CD8-positive, alpha-beta memory T cell (primary cell): ENCODE measurements at regions not wholly inside any gene's neighbourhood (a gene's known extent, or its start where the extent isn't known, plus 50 kb on each side); places are given as distances from the start of the nearest gene placed in this dataset.
A peak's percentile ranks its signal among the peaks of the same experiment; 100 is the strongest.

Experiments
- CTCF ChIA-PET: fragments of 350-600 bp; sonication (Branson Sonifier 250); formaldehyde crosslinking; loops from one replicate; lab custom pipeline; 2021; ENCODE audit warnings: antibody characterized with exemption; lab: Charles Lee
- POLR2A ChIA-PET: fragments of 350-600 bp; sonication (Branson Sonifier 250); formaldehyde crosslinking; loops from one replicate; lab custom pipeline; 2021; ENCODE audit warnings: antibody characterized with exemption; lab: Charles Lee
- DNase-seq, 5 donors: peaks; one replicate each; pipeline versions ENCODE4 v3.0.0 to v3.0.0-alpha.2; 2020 to 2022; ENCODE audit warnings: mixed read lengths in 1 of 5
- H3K27ac ChIP-seq: one replicate; pipeline ENCODE4 v1.7.0; 2013; ENCODE audit warnings: low read depth, mild to moderate bottlenecking, low read length, moderate library complexity
- H3K27me3 ChIP-seq: 2 replicates; pipeline ENCODE4 v1.7.0; 2013; ENCODE audit warnings: low read length, mild to moderate bottlenecking; ENCODE audit not compliant: insufficient read depth, poor library complexity, severe bottlenecking
- H3K36me3 ChIP-seq: 2 replicates; pipeline ENCODE4 v1.7.0; 2013; ENCODE audit warnings: mild to moderate bottlenecking, low read length, moderate library complexity; ENCODE audit not compliant: insufficient read depth
- H3K4me1 ChIP-seq: 2 replicates; pipeline ENCODE4 v1.7.0; 2013; ENCODE audit warnings: mild to moderate bottlenecking, low read length, moderate library complexity; ENCODE audit not compliant: insufficient read depth
- H3K4me3 ChIP-seq: 2 replicates; pipeline ENCODE4 v1.7.0; 2013; ENCODE audit warnings: mild to moderate bottlenecking, low read length
- H3K9me3 ChIP-seq: 2 replicates; pipeline ENCODE4 v1.7.0; 2013; ENCODE audit warnings: mild to moderate bottlenecking, low read length
- H3K27ac Mint-ChIP-seq, 8 donors: one replicate each; pipeline ENCODE4 v1.8.0; 2020 to 2021; ENCODE audit warnings: mixed read lengths in 8 of 8, mild to moderate bottlenecking in 6 of 8, inconsistent platforms in 3 of 8, moderate library complexity in 3 of 8
- H3K27me3 Mint-ChIP-seq, 2 donors: one replicate each; pipeline ENCODE4 v1.8.0; 2020 to 2021; ENCODE audit warnings: mixed read lengths in 2 of 2, mild to moderate bottlenecking in 1 of 2, moderate library complexity in 1 of 2
- H3K36me3 Mint-ChIP-seq, 3 donors: one replicate each; pipeline ENCODE4 v1.8.0; 2020 to 2021; ENCODE audit warnings: mixed read lengths in 3 of 3, inconsistent platforms in 1 of 3, mild to moderate bottlenecking in 1 of 3
- H3K4me1 Mint-ChIP-seq, 3 donors: one replicate each; pipeline ENCODE4 v1.8.0; 2020 to 2021; ENCODE audit warnings: mixed read lengths in 3 of 3, inconsistent platforms in 1 of 3, mild to moderate bottlenecking in 1 of 3
- H3K4me3 Mint-ChIP-seq, 7 donors: one replicate each; pipeline ENCODE4 v1.8.0; 2020 to 2021; ENCODE audit warnings: mixed read lengths in 7 of 7, mild to moderate bottlenecking in 6 of 7, moderate library complexity in 4 of 7, inconsistent platforms in 2 of 7
- H3K9me3 Mint-ChIP-seq, 5 donors: one replicate each; pipeline ENCODE4 v1.8.0; 2020 to 2022; ENCODE audit warnings: mixed read lengths in 5 of 5, mild to moderate bottlenecking in 3 of 5, moderate library complexity in 2 of 5, inconsistent platforms in 1 of 5

GRCh38 chr2:126971481-126972278, 73.0 kb downstream of the TEX51 start:
- H3K4me3 Mint-ChIP-seq, result peak overlapping the region in 6 of 7 donors; percentile 72 to 85 (median 78)
- peak; percentile 40 to 75 (median 51) for DNase-seq
- POLR2A ChIA-PET, result no interaction called here
- Histone ChIP-seq H3K4me1 (no peaks in the 10 kb centered on the region), H3K27ac (no peak overlapping the region), H3K4me3 (peak overlapping the region; percentile 58), H3K9me3 (no peaks in the 10 kb centered on the region), H3K27me3 (peaks cover 6% of the 10 kb centered on the region), H3K36me3 (no peaks in the 10 kb centered on the region)
- H3K4me1 Mint-ChIP-seq, result peaks cover 3 to 7% (median 7%) of the 10 kb centered on the region in 3 donors
- no peaks in the 10 kb centered on the region for H3K36me3 Mint-ChIP-seq
- CTCF ChIA-PET, result interaction anchor here (1.0 to 2.5 kb wide), 10 partner anchors 14 to 444 kb away, joined by 3 to 11 read pairs (median 4); no protein-coding TSS in a partner anchor
- no peaks in the 10 kb centered on the region for H3K9me3 Mint-ChIP-seq
- peaks cover 31 to 71% of the 10 kb centered on the region in 2 donors for H3K27me3 Mint-ChIP-seq
- H3K27ac Mint-ChIP-seq, result no peak overlapping the region

- Histone ChIP-seq H3K27ac (no peak overlapping the region), H3K27me3 (peaks cover 6% of the 10 kb centered on the region), H3K4me1 (no peaks in the 10 kb centered on the region), H3K9me3 (no peaks in the 10 kb centered on the region), H3K4me3 (no peak overlapping the region), H3K36me3 (no peaks in the 10 kb centered on the region)
- POLR2A ChIA-PET, result no interaction called here
- H3K36me3 Mint-ChIP-seq, result no peaks in the 10 kb centered on the region
- peaks cover 34 to 65% of the 10 kb centered on the region in 2 donors for H3K27me3 Mint-ChIP-seq
- CTCF ChIA-PET, result interaction anchor here (1.0 to 2.5 kb wide), 9 partner anchors 13 to 444 kb away, joined by 3 to 11 read pairs (median 4); no protein-coding TSS in a partner anchor
- DNase-seq, result no peak
- no peak overlapping the region for H3K4me3 Mint-ChIP-seq
- peaks cover 3 to 7% (median 7%) of the 10 kb centered on the region in 3 donors for H3K4me1 Mint-ChIP-seq
- H3K27ac Mint-ChIP-seq, result no peak overlapping the region
- no peaks in the 10 kb centered on the region for H3K9me3 Mint-ChIP-seq
Measured at GRCh38 chr2:126972279-126972626, 73.6 kb downstream of the TEX51 start.

- Mint-ChIP-seq H3K27ac (no peak overlapping the region), H3K27me3 (peaks cover 34 to 56% of the 10 kb centered on the region in 2 donors), H3K9me3 (peaks cover 0 to 2% (median 0%) of the 10 kb centered on the region in 5 donors), H3K4me3 (no peak overlapping the region), H3K4me1 (peaks cover 3 to 10% (median 7%) of the 10 kb centered on the region in 3 donors), H3K36me3 (peaks cover 0 to 1% (median 0%) of the 10 kb centered on the region in 3 donors)
- H3K27ac ChIP-seq, result no peak overlapping the region
- CTCF ChIA-PET, result no interaction called here
- DNase-seq, result no peak
- no peaks in the 10 kb centered on the region for H3K9me3 ChIP-seq
- H3K27me3 ChIP-seq, result peaks cover 6% of the 10 kb centered on the region
- no peak overlapping the region for H3K4me3 ChIP-seq
- no peaks in the 10 kb centered on the region for H3K36me3 ChIP-seq
- H3K4me1 ChIP-seq, result no peaks in the 10 kb centered on the region
- POLR2A ChIA-PET, result no interaction called here
Measured at GRCh38 chr2:126973745-126974144, 75.1 kb downstream of the TEX51 start.

GRCh38 chr2:126975671-126976655, 77.3 kb downstream of the TEX51 start:
- ChIA-PET POLR2A (no interaction called here), CTCF (no interaction called here)
- Histone ChIP-seq H3K27me3 (no peaks in the 10 kb centered on the region), H3K4me3 (no peak overlapping the region), H3K4me1 (no peaks in the 10 kb centered on the region), H3K36me3 (no peaks in the 10 kb centered on the region), H3K9me3 (no peaks in the 10 kb centered on the region), H3K27ac (no peak overlapping the region)
- Mint-ChIP-seq H3K4me3 (no peak overlapping the region), H3K4me1 (peaks cover 3 to 10% (median 7%) of the 10 kb centered on the region in 3 donors), H3K9me3 (peaks cover 0 to 2% (median 0%) of the 10 kb centered on the region in 5 donors), H3K27me3 (peaks cover 34 to 35% of the 10 kb centered on the region in 2 donors), H3K27ac (no peak overlapping the region), H3K36me3 (peaks cover 0 to 1% (median 0%) of the 10 kb centered on the region in 3 donors)
- DNase-seq, result no peak

- no peaks in the 10 kb centered on the region for H3K4me1 ChIP-seq
- peaks cover 0 to 2% (median 0%) of the 10 kb centered on the region in 5 donors for H3K9me3 Mint-ChIP-seq
- no peaks in the 10 kb centered on the region for H3K27me3 ChIP-seq
- no peak overlapping the region for H3K27ac ChIP-seq
- peaks cover 0 to 1% (median 0%) of the 10 kb centered on the region in 3 donors for H3K36me3 Mint-ChIP-seq
- POLR2A ChIA-PET, result no interaction called here
- H3K4me3 Mint-ChIP-seq, result no peak overlapping the region
- H3K27me3 Mint-ChIP-seq, result peaks cover 31 to 34% of the 10 kb centered on the region in 2 donors
- no peak overlapping the region for H3K4me3 ChIP-seq
- H3K27ac Mint-ChIP-seq, result peak overlapping the region in 1 of 8 donors; percentile 79
- CTCF ChIA-PET, result no interaction called here
- no peaks in the 10 kb centered on the region for H3K36me3 ChIP-seq
- H3K9me3 ChIP-seq, result no peaks in the 10 kb centered on the region
- H3K4me1 Mint-ChIP-seq, result peaks cover 3 to 8% (median 7%) of the 10 kb centered on the region in 3 donors
- DNase-seq, result no peak
Measured at GRCh38 chr2:126976721-126977328, 78.1 kb downstream of the TEX51 start.

- peaks cover 20 to 30% of the 10 kb centered on the region in 2 donors for H3K27me3 Mint-ChIP-seq
- no peaks in the 10 kb centered on the region for H3K36me3 ChIP-seq
- peaks cover 0 to 3% (median 0%) of the 10 kb centered on the region in 3 donors for H3K4me1 Mint-ChIP-seq
- H3K9me3 Mint-ChIP-seq, result peaks cover 0 to 2% (median 0%) of the 10 kb centered on the region in 5 donors
- no peaks in the 10 kb centered on the region for H3K27me3 ChIP-seq
- POLR2A ChIA-PET, result no interaction called here
- peak overlapping the region in 1 of 7 donors; percentile 34 for H3K4me3 Mint-ChIP-seq
- H3K36me3 Mint-ChIP-seq, result peaks cover 0 to 1% (median 0%) of the 10 kb centered on the region in 3 donors
- no peaks in the 10 kb centered on the region for H3K9me3 ChIP-seq
- H3K27ac Mint-ChIP-seq, result no peak overlapping the region
- no peak overlapping the region for H3K27ac ChIP-seq
- H3K4me1 ChIP-seq, result no peaks in the 10 kb centered on the region
- H3K4me3 ChIP-seq, result no peak overlapping the region
- no peak for DNase-seq
- CTCF ChIA-PET, result no interaction called here
Measured at GRCh38 chr2:126978333-126978732, 79.6 kb downstream of the TEX51 start.

GRCh38 chr2:126979039-126980003, 80.6 kb downstream of the TEX51 start:
- Mint-ChIP-seq H3K27ac (no peak overlapping the region), H3K36me3 (peaks cover 0 to 1% (median 0%) of the 10 kb centered on the region in 3 donors), H3K9me3 (peaks cover 0 to 2% (median 0%) of the 10 kb centered on the region in 5 donors), H3K4me3 (no peak overlapping the region), H3K27me3 (peaks cover 13 to 28% of the 10 kb centered on the region in 2 donors), H3K4me1 (peaks cover 0 to 3% (median 0%) of the 10 kb centered on the region in 3 donors)
- ChIA-PET CTCF (no interaction called here), POLR2A (no interaction called here)
- H3K9me3 ChIP-seq, result no peaks in the 10 kb centered on the region
- no peaks in the 10 kb centered on the region for H3K27me3 ChIP-seq
- H3K36me3 ChIP-seq, result no peaks in the 10 kb centered on the region
- no peak overlapping the region for H3K4me3 ChIP-seq
- no peak overlapping the region for H3K27ac ChIP-seq
- no peaks in the 10 kb centered on the region for H3K4me1 ChIP-seq
- no peak for DNase-seq
